ENCODE measurements at regions not wholly inside any gene's neighbourhood (a gene's known extent, or its start where the extent isn't known, plus 50 kb on each side); places are given as distances from the start of the nearest gene placed in this dataset.

DNA sequence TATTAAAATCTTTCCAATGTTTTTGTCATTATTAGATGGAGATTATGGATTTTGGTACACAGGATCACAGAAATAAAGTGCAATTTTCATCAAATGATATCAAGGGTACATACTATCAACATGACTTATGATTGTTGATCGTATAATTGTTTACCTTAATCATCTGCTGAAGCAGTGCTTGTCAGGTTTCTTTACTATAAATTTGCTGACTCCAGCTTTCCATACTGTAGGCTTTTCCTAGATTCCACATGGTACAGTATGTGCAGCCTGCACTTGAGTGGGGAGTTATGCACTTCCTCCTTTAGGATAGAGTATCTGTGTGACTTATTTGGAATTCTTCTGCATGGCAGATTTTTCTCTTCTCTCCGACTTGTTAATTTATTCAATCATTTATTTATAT lies 187.6 kb upstream of the DPP10 start:
- TF ChIP-seq CTCF (conservative IDR thresholded peaks at IDR 0.05 in 1 of 2, IDR thresholded peaks at IDR 0.05 in 1 of 2; ENCODE audit: extremely low read depth in 1 of 2, insufficient read depth in 1 of 2, low read depth in 1 of 2, low read length in 2 of 2) (no peak), EZH2 (IDR thresholded peaks at IDR 0.05; ENCODE audit: borderline replicate concordance, low read length) (no peak)
